HL-60 (cell line): ENCODE measurements at regions not wholly inside any gene's neighbourhood (a gene's known extent, or its start where the extent isn't known, plus 50 kb on each side); places are given as distances from the start of the nearest gene placed in this dataset.

Experiments used
- CTCF ChIP-seq: IDR thresholded peaks from one replicate; pipeline ENCODE4 v1.5.1; 2011; ENCODE audit warnings: low read length, control low read depth, inconsistent platforms; ENCODE audit not compliant: insufficient read depth
- POLR2AphosphoS5 ChIP-seq: IDR thresholded peaks from 2 replicates; pipeline ENCODE4 v1.6.1; 2012; ENCODE audit warnings: low read depth
- REST ChIP-seq: IDR thresholded peaks from 2 replicates; pipeline ENCODE4 v1.6.1; 2012; ENCODE audit warnings: low read depth; ENCODE audit not compliant: insufficient replicate concordance

- no peak for TF ChIP-seq CTCF
- no peak for TF ChIP-seq POLR2AphosphoS5
- no peak for TF ChIP-seq REST
Measured at GRCh38 chr3:6452974-6453373, 407.9 kb upstream of the GRM7 start.
